ENCODE measurements at regions not wholly inside any gene's neighbourhood (a gene's known extent, or its start where the extent isn't known, plus 50 kb on each side); places are given as distances from the start of the nearest gene placed in this dataset.

- Mint-ChIP-seq H3K9me3 (peaks cover 13% of the 10 kb centered on the region), H3K27me3 (ENCODE audit: low read depth) (peaks cover 4% of the 10 kb centered on the region), H3K36me3 (ENCODE audit: low read depth) (peaks cover 3% of the 10 kb centered on the region), H3K4me3 (no peak overlapping the region), H3K4me1 (peaks cover 18% of the 10 kb centered on the region), H3K27ac (no peak overlapping the region)
- no peak for TF ChIP-seq CTCF (IDR thresholded peaks at IDR 0.05; ENCODE audit: unreplicated experiment in 3 of 3)
Measured at GRCh38 chr18:24995755-24996154, 356.2 kb downstream of the ZNF521 start.

- Mint-ChIP-seq H3K27ac (no peak overlapping the region), H3K36me3 (ENCODE audit: low read depth) (peaks cover 3% of the 10 kb centered on the region), H3K27me3 (ENCODE audit: low read depth) (no peaks in the 10 kb centered on the region), H3K4me1 (no peaks in the 10 kb centered on the region), H3K4me3 (no peak overlapping the region), H3K9me3 (peaks cover 13% of the 10 kb centered on the region)
- no peak for TF ChIP-seq CTCF (IDR thresholded peaks at IDR 0.05; ENCODE audit: unreplicated experiment in 3 of 3)
Measured at GRCh38 chr18:24999650-25000267, 352.2 kb downstream of the ZNF521 start.

GRCh38 chr18:25001803-25002202, 350.2 kb downstream of the ZNF521 start:
- H3K9me3 Mint-ChIP-seq: peaks cover 13% of the 10 kb centered on the region
- peaks cover 14% of the 10 kb centered on the region for H3K4me1 Mint-ChIP-seq
- no peaks in the 10 kb centered on the region for H3K27me3 Mint-ChIP-seq (ENCODE audit: low read depth)
- no peak overlapping the region for H3K4me3 Mint-ChIP-seq
- no peak overlapping the region for H3K27ac Mint-ChIP-seq
- no peak for TF ChIP-seq CTCF (IDR thresholded peaks at IDR 0.05; ENCODE audit: unreplicated experiment in 3 of 3)
- peaks cover 3% of the 10 kb centered on the region for H3K36me3 Mint-ChIP-seq (ENCODE audit: low read depth)

GRCh38 chr18:25005541-25006403, 346.2 kb downstream of the ZNF521 start:
- peaks cover 14% of the 10 kb centered on the region for H3K4me1 Mint-ChIP-seq
- H3K9me3 Mint-ChIP-seq: peaks cover 9% of the 10 kb centered on the region
- TF ChIP-seq CTCF (IDR thresholded peaks at IDR 0.05; ENCODE audit: unreplicated experiment in 3 of 3): no peak
- H3K27ac Mint-ChIP-seq: no peak overlapping the region
- no peaks in the 10 kb centered on the region for H3K36me3 Mint-ChIP-seq (ENCODE audit: low read depth)
- no peak overlapping the region for H3K4me3 Mint-ChIP-seq
- no peaks in the 10 kb centered on the region for H3K27me3 Mint-ChIP-seq (ENCODE audit: low read depth)

- no peaks in the 10 kb centered on the region for H3K36me3 Mint-ChIP-seq (ENCODE audit: low read depth)
- H3K4me1 Mint-ChIP-seq: peaks cover 8% of the 10 kb centered on the region
- TF ChIP-seq CTCF (IDR thresholded peaks at IDR 0.05; ENCODE audit: unreplicated experiment in 3 of 3): no peak
- no peak overlapping the region for H3K4me3 Mint-ChIP-seq
- peaks cover 14% of the 10 kb centered on the region for H3K9me3 Mint-ChIP-seq
- no peak overlapping the region for H3K27ac Mint-ChIP-seq
- no peaks in the 10 kb centered on the region for H3K27me3 Mint-ChIP-seq (ENCODE audit: low read depth)
Measured at GRCh38 chr18:25010623-25011374, 341.2 kb downstream of the ZNF521 start.
